C4-2B (cell line): ENCODE measurements at regions not wholly inside any gene's neighbourhood (a gene's known extent, or its start where the extent isn't known, plus 50 kb on each side); places are given as distances from the start of the nearest gene placed in this dataset.

Source experiments
- H3K27ac ChIP-seq: fragments of 450-650 bp; 2 replicates; pipeline ENCODE4 v1.5.1; 2017
- CTCF ChIP-seq: fragments of 450-650 bp; conservative IDR thresholded peaks from 2 replicates; pipeline ENCODE4 v1.5.1; 2017; ENCODE audit warnings: mild to moderate bottlenecking
- ZFX ChIP-seq: fragments of 450-650 bp; IDR thresholded peaks from 2 replicates; pipeline ENCODE4 v1.6.1; 2017

GRCh38 chr6:56005426-56005825, 130.0 kb upstream of the BMP5 start:
- no peak for TF ChIP-seq CTCF
- TF ChIP-seq ZFX, result no peak

GRCh38 chr6:56004426-56004825, 129.0 kb upstream of the BMP5 start:
- no peak overlapping the region for H3K27ac ChIP-seq
- no peak for TF ChIP-seq ZFX
- TF ChIP-seq CTCF, result no peak

More at GRCh38 chr6:56005426-56005825, 130.0 kb upstream of the BMP5 start:
- H3K27ac ChIP-seq, result no peak overlapping the region

- H3K27ac ChIP-seq, result no peak overlapping the region
- no peak for TF ChIP-seq ZFX
- no peak for TF ChIP-seq CTCF
Observed at GRCh38 chr6:56003616-56004015, 128.2 kb upstream of the BMP5 start.

GRCh38 chr6:56002336-56002735, 126.9 kb upstream of the BMP5 start:
- no peak for TF ChIP-seq CTCF
- TF ChIP-seq ZFX, result no peak

GRCh38 chr6:55998576-55998975, 123.2 kb upstream of the BMP5 start:
- TF ChIP-seq CTCF, result no peak
- TF ChIP-seq ZFX, result no peak

More at GRCh38 chr6:56002336-56002735, 126.9 kb upstream of the BMP5 start:
- H3K27ac ChIP-seq, result no peak overlapping the region

GRCh38 chr6:55997223-55997874, 122.0 kb upstream of the BMP5 start:
- TF ChIP-seq CTCF (no peak), ZFX (no peak)

More at GRCh38 chr6:55998576-55998975, 123.2 kb upstream of the BMP5 start:
- H3K27ac ChIP-seq, result no peak overlapping the region

GRCh38 chr6:55994531-55994930, 119.1 kb upstream of the BMP5 start:
- no peak overlapping the region for H3K27ac ChIP-seq
- no peak for TF ChIP-seq CTCF
- no peak for TF ChIP-seq ZFX

More at GRCh38 chr6:55997223-55997874, 122.0 kb upstream of the BMP5 start:
- no peak overlapping the region for H3K27ac ChIP-seq
